Esophagus muscularis mucosa (tissue), 4 donors: ENCODE measurements at regions not wholly inside any gene's neighbourhood (a gene's known extent, or its start where the extent isn't known, plus 50 kb on each side); places are given as distances from the start of the nearest gene placed in this dataset.

Experiments
- EP300 ChIP-seq: sonication (generic); formaldehyde crosslinking; IDR thresholded peaks from one replicate; pipeline ENCODE4 v1.6.1; 2017; ENCODE audit warnings: antibody characterized with exemption
- POLR2A ChIP-seq: fragments of 450-650 bp; IDR thresholded peaks from one replicate; pipeline ENCODE4 v1.6.1; 2017; ENCODE audit warnings: antibody characterized with exemption, moderate library complexity, mild to moderate bottlenecking, low read depth
- TF ChIP-seq, protein P1 (sequence below), 3 experiments: fragments of 200-600 bp in 2 of 3; fragments of 450-650 bp in 1 of 3; sonication (generic) in 2 of 3; IDR thresholded peaks; one replicate each; pipeline ENCODE4 v1.5.1; 2017 to 2019; ENCODE audit warnings: antibody characterized with exemption in 3 of 3, mild to moderate bottlenecking in 2 of 3, moderate library complexity in 1 of 3

DNA sequence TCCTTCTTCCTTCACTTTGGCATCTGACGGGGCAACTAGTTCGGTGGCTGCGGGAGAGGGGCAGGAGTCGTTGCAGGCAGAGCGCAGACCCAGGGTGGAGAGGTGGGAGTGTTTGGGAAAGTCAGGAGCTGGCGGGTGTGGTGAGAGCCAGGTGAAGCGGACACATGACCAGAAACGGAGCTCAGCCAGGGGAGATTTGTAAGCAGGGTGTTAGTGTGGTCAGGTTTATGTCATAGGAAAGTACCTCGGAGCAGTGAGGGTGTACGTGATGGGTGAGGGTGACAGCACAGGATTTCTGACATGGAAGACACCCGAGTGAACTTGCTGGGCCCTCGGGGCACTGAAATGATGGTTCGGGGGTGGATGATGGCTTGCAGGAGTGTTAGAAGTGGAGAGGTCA is 247.4 kb upstream of the TPM1 start:
- TF ChIP-seq, protein P1, sequence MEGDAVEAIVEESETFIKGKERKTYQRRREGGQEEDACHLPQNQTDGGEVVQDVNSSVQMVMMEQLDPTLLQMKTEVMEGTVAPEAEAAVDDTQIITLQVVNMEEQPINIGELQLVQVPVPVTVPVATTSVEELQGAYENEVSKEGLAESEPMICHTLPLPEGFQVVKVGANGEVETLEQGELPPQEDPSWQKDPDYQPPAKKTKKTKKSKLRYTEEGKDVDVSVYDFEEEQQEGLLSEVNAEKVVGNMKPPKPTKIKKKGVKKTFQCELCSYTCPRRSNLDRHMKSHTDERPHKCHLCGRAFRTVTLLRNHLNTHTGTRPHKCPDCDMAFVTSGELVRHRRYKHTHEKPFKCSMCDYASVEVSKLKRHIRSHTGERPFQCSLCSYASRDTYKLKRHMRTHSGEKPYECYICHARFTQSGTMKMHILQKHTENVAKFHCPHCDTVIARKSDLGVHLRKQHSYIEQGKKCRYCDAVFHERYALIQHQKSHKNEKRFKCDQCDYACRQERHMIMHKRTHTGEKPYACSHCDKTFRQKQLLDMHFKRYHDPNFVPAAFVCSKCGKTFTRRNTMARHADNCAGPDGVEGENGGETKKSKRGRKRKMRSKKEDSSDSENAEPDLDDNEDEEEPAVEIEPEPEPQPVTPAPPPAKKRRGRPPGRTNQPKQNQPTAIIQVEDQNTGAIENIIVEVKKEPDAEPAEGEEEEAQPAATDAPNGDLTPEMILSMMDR (IDR thresholded peaks at IDR 0.05) = no peak
- no peak for TF ChIP-seq POLR2A
- TF ChIP-seq EP300 = no peak
